EL (cell line): ENCODE measurements at regions not wholly inside any gene's neighbourhood (a gene's known extent, or its start where the extent isn't known, plus 50 kb on each side); places are given as distances from the start of the nearest gene placed in this dataset.
"Not testable (repeated sequence)": the region's sequence is repeated elsewhere in the genome, so short reads cannot be mapped to it uniquely, and the experiment has no call there.

Experiments
- DNase-seq: peaks from one replicate; pipeline ENCODE4 v3.0.0-alpha.2; 2016

DNA sequence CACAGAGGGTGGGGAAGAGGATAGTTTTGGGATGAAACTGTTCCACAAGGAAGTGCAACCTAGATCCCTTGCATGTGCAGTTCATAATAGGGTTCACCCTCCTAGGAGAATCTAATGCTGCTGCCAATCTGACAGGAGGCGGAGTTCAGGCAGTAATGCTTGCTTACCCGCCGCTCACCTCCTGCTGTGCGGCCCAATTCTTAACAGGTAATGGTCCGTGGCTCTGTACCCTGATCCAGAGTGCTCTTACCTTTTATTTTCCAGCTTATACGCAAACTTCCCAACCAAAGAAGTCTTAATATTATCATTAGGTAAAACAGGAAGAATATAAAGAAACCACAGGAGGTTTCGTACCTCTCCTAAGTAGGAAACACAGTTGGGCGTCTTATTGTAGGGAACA lies 82.7 kb upstream of the CD302 start:
- no peak for DNase-seq

DNA sequence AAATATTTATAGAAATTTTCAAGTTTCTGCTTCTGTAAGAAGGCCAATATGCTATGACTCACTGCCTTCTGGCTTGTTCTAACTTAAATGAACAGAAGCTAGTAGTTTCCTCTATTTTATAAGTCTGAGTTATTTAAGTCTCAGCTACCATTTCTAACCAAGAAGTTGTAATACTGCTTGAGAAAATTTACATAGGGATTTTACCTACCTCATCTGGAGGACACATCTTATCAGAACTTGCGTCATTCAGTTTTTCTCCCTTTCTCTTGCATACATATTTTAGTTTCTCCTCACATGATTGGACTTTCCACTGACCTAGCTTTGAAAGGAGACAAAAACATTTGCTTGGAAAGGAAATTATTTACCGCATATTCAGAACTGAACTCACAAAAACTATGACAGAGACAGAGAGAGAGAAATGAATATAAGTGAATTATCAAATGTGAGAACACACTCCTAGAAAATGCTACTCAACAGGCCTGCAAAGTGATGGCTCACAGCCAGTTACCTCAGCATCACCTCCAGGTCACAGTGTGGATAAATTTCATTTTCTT lies 81.1 kb upstream of the CD302 start:
- peak; percentile 31 for DNase-seq

DNA sequence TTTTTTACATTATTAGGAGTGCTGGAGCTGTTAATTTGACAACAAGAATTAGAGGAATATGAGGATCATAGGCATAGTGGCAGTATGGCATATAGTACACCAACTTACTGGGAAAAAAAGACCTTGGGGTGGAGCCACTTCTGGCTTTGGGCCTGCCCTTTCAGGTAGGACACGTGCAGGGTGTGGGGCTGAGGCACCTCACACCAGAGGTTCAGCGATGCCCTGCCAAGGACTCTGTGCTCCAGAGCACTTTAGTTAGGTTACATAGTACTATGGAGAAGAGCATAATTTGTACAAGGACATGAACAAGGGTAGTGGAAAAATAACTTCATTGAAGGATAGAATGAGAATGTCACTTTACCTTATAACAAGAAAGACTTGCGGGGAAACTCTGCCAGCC lies 77.1 kb upstream of the CD302 start:
- no peak for DNase-seq

DNA sequence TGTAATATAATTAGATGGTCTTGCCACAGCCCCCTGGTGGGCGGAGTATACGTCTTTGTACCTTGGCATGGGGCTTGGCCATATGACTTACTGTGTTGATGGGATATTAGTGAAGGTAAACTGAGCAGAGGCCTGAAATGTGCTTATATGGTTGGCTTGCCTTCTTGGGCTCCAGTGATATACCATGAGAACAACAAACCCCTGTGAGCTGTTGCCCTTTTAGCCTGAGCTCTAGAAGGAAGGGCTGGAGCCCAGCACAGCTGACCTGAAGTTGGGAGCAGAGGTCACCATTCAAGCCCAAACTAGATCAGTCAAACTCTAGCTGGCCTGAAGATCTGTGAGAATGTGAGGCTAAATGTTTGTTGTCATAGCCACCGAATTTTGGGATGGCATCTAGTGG lies 75.2 kb upstream of the CD302 start:
- no peak for DNase-seq

DNA sequence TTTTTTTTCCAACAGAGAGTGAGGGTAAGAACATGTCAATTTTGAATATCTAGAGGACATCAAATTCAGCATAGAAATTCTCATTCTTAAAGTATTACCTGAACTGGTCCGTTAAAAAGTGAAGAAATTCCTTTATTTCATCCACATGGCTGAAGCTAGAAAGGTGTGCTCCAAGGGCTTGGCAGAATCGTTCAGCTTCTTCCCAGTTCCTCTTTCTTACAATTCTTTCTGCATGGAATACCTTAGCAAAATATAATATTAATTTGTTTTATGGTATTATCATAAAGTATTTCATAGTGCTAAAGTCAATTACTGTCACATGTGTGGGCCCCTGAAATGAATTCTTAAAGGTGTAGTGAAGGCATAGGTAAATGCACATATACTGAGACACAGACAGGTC lies 74.3 kb upstream of the CD302 start:
- no peak for DNase-seq

DNA sequence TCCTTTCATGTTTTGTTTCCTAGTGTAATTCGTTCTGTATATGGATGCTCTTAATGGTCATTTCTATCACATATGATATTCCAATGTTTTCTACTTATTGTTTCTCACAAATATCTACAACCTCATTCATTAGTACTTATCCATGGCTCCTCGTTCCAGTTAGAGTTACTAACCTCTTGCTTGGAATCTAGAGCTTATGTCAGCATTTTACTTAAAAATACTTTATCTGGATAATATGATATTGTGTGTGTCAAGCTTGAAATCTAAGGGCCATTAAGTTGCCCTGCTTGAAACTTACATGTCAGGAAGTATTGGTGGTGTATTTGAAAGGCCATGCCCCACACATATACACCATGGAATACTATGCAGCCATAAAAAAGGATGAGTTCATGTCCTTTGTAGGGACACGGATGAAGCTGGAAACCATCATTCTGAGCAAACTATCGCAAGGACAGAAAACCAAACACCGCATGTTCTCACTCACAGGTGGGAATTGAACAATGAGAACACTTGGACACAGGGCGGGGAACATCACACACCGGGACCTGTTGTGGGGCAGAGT lies 70.7 kb upstream of the CD302 start:
- not testable (repeated sequence) for DNase-seq

DNA sequence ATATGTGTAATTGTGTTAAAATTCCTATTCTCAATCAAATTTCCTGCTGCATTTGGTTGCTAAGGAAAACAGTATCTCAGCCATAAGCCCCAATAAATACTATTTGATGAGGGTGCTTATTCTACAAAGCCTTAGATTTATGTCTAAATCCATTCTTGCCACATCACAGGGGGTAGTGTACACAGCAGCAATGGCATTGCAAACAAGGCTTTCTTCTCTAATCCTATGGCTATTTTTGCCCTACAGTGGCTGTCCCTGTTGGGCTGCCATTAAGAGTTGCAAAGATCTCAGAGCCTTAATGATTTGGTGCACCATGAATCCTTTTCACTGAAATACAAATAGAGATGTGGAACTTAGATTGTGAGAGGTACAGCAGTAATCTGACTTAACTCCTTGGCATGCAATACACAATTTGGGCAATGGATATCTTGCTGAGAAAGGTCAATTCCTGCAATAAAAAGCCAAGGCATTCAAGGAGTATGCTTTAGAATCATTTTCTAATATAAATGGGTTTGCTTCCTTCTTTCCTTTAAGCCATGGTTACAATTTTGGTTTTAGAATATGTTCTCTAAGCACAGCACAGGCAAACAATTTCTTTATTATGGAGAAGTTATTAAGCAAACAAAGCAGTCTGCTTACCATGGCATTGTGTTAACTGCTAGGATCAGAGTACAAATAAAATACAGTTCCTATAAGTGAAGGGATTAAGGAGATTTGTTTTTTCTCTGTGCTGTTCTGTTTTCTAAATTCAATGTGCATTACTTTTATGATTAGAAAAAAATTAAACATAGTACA lies 69.8 kb upstream of the CD302 start:
- DNase-seq, result no peak

DNA sequence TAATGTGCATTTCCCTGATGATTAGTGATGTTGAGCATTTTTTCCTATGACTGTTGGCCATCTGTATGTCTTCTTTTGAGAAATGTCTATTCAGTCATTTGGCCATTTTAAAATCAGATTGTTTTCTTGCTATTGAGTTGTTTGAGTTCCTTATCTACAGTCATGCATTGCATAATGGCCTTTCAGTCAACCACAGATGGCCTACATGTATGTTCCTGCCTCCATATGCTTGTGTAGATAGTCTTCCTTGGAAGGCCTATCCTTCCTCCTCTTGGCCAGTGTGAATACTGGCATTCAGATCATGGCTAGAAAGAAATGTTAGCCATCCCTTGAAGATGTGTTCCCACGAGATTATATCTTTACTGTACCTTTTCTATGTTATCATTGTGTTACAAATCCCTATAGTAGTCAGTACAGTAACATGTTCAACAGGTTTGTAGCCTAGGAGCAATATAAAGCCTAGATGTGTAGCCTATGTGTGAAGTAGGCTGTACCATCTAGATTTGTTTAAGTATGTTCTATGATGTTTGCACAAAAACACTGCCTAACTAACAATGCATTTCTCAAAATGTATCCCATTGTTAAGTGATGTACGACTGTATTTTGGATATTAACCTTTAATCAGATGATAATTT lies 65.6 kb upstream of the CD302 start:
- DNase-seq, result no peak

DNA sequence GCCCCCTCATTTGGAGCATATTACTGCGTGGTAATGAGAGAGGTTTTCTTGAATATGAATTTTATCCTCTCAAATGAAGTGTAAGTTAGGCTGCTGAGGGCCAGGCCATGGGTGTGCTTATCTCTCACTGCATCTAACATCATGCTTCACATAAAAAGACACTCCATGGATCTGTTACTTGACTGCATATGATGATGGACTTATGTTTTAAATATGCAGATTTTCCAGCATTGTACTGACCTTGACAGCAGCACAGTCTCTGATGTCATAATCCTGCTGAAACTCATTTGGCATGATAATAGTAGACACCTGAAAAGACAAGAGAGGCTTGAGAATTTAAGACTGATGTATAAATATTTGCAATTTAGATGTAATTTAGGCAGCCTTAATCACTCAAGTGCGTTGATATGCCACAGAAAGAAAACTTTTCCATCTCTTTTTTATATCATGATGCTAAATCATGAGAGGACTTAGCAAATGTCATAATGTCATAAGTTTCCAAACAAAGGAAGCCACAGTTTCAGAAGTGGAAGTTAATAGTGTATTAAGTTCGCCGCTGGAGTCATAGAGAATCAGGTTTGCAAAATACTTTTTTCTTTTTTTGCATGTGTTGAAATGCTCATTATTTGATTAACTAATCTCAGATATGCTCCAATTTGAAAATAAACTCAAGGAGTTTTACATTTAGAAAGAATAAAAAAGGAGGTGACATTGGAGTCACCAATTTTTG lies 62.7 kb upstream of the CD302 start:
- DNase-seq, result no peak

DNA sequence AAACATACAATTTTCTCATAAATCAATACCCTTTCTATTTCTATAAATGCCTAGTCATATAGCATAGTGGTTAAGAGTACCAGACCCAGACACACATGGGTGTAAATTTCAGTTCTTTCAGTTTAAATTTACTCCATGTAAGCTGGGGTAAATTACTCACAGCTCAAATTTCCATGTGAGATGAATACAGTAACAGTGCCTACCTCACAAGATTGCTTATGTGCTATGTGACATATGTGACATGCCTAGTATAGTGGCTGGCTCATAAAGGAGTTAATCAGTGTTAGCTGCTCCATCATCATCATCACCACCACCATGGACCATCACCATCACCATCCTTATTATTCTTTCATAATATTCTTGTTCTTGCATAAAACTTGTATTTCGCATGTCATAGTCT lies 61.6 kb upstream of the CD302 start:
- no peak for DNase-seq

DNA sequence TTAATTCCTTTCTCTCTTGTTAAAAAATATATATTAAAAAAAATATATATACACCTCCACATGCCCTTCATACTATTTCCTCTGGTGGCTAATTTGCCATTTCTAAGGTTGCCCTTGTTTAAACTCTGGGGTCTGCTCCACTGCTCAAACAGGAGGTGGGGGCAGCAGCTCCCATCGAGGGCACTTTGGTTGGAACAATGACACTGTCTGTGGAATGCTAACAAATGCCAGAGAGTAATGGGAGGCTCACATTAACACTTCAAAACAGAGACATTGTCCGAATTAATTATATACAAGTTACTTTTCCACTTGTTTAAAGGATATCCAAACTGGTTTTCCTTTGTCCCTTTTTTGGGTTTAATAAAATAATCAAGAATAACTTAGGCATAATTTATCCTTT lies 58.8 kb upstream of the CD302 start:
- DNase-seq, result no peak

DNA sequence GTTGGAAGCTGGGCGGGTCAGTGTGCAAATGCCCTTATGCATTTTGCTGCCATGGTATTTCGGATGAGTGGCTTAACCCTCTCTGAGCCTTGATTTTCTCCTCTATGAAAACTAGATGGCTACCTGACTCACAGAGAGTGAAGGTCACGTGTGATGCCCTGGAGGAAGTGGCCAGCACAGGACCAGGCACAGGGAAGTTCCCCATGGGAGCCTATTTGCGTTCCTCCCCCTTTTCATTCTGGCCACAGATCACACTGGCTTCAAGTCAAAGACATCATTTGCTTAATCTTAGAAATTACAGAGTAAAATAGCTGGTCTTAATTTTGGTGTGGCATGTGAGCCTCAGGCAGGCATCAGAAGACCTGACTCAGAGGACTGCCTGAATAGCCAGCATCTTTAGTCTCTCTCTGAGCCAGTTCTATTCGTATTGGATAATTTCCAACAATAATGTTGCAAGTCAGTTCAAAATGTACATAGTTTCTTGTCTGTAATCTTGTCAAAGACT lies 57.6 kb upstream of the CD302 start:
- peak; percentile 4 for DNase-seq

DNA sequence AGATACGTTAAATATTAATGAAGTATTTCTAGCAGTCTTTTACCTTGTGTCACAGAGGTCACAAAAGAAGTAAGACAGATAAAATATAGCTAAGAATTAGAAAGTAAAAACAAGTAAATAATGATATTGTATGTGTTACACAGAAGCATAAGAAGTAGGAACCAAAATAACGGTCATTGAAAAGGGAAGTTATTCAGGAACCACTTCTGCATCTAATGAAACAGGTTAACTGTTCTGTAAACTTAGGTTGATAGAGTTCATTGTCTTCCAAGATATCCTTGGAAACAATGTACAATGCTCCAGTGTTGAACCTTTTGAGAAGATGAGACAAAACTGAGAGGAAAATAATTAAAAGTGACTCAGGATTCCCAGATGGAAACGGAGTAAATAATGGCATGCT lies 57.1 kb upstream of the CD302 start:
- no peak for DNase-seq

DNA sequence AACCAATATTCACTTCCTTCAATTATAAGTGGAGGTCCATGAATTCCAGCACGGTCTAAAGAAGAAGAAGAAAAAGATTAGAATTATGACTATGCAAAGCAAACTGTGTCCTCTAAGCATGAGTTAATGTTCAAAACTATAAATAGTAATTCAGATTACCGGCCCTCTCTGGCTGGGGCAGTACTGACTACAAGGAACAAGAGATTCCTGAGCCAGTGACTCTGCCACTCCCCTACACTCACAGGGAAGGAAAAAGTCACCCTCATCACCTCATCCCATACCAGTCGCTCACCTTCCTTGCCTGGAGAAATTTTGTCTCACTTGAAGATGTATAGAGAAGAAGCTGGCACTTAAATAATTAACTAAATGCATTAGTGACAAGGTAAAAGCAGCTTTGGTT lies 56.5 kb upstream of the CD302 start:
- DNase-seq, result no peak

DNA sequence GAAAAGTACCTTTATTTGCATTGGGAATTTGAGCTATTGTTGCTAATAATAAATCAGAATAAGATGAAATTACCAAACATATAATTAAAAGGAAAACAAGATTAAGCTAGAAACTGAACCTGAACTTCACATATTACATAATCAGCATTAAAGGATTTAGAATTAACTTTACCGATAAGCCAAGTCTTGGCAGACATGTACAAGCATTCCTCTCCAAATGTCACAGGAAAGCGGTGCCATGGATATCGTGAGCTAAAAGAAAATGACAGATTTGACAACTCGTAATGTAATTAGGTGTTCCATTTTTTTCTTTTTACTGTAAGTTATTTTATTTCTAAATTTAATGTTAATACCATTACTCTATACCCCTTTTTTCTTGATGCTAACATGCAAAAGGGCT lies 55.1 kb upstream of the CD302 start:
- no peak for DNase-seq

DNA sequence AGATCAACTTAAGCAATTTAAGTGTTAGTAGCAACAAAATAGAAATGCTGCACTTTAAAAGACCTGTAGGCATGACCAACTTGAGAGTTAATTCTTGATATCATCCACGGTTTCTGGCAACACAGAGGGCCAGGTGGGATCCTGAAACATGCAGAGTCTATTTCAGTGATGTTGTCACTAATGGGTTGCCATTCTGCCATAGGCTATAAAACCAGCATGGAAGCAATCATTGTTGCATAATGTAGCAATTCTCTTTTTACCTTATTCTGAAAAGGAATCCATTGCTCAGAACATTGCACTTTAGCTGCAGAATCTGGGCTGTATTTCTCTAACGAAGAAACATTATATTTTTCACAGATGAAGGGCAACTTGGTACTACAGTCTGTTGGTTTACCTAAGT lies 53.9 kb upstream of the CD302 start:
- DNase-seq, result no peak

DNA sequence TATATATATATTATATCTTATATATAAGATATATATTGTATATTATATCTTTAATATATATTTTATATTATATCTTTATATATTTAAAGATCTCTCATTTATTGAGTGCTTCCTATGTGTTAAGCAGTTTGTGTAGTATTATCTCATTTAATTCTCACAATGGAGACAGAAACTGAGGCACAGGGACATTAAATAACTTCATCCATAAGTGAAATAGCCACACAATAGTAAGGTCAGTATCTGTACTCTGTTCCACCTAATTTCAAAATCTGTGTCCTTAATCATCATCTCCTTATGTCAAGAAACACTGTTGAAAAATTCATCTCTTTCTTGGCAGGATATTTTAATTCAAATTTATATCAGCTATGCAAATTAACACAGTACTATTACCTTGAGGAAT lies 52.8 kb upstream of the CD302 start:
- DNase-seq, result no peak

DNA sequence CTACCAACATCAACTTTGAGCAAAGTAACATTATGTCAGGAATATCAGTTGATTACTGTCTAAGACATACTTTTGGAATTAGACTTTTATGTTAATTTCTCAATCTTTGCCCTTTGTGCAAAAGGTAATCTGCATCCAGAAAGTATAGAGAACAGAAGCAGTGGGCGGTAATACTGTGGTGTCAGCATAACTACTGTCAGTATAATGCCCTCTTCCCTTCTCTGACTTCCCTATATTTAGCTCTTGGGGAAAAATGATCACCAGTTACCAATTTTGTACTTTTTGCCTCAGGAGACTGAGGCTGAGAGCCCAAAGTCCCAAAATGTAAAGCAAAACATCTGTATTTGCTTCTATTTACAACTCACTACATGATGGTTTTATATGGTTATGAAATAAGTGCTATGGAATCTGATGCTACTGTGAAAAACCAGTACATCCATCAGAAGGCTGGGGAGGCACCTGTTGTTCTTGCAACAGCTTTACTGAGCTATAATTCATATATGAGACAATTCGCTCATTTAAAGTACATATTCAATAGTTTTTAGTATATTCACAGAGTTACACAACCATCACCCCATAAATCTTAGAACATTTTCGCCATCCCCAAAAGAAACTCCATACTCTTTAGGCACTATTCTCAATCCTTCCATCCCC lies 51.3 kb upstream of the CD302 start:
- no peak for DNase-seq
